ENCODE measurements at regions not wholly inside any gene's neighbourhood (a gene's known extent, or its start where the extent isn't known, plus 50 kb on each side); places are given as distances from the start of the nearest gene placed in this dataset.

DNA sequence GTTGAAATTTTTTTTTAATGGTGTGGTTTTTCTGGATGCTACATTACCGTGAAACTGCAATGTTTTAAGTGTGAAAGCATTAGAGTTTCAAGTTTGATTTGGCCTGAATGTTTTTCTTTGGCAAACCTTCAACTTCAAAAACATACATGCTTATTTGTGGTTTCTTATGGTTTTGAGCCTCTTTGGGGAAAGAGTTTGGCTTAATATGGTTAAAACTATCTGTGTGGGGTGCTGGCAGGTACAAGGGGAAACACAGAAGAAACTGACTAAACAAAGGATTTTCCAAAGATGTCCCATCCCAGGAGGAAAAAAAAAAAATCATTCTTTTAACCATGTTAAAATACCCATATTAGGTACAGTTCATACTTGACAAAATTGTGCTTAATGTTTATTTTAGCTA lies 121.1 kb downstream of the HGF start:
- no peak for DNase-seq

DNA sequence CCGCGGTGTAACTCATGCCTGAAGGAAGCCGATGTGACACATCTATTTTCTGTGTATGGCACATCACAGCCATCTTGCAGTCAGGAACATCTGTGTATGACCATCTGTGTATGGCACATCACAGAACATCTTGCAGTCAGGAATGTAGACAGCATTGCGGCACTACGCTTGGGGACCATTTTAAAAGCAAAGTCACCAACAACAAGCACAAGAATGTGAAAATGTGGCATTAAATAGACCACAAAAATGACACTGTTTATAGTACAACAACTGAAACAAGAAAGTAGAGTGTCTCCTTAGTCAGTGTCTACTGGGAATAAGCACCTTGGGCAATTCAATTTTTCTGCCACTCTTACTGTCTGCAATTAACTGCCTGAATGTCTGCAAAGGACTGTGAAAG lies 124.4 kb downstream of the HGF start:
- no peak for DNase-seq

DNA sequence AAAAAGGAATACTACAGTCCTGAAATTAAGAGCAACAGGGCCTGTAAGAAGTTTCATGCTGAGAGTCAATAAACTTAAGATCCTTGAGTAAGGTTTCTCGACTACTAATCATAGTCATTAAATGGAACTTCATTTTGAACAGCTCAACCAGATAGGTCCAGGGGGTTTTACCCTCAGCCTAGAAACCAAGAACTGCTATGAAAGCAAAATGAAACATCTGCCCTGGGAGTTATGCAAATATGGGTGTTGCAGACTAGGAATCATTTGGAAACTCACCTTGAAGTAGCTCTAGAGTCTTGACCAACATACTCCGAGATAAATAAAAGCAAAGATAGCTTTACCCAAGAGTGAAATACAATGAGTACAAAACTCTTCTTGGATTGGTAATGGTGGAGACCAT lies 128.0 kb downstream of the HGF start:
- DNase-seq: no peak

DNA sequence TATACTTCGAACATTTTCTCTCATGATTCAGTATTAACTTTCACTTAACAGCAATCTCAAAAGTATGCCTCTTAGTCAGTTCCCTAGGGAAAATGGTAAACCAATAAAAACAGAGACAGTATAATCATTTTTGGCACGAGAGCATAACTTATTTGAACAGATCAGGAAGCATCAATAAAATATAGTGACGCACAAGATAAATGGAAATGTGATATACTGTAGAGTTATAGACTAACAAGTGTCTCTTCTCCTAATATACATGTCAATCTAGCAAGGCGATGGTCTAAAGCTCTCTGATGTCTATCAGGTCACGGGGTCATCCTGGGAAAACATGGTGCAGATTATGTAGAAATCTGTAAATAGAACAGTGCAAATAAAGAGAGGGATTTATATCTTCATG lies 131.6 kb downstream of the HGF start:
- peak; percentile 79 for DNase-seq

- DNase-seq: no peak
Measured at GRCh38 chr7:81637534-81637933, 132.3 kb downstream of the HGF start.

- DNase-seq: peak; percentile 32
Measured at GRCh38 chr7:81632418-81632817, 137.4 kb downstream of the HGF start.

DNA sequence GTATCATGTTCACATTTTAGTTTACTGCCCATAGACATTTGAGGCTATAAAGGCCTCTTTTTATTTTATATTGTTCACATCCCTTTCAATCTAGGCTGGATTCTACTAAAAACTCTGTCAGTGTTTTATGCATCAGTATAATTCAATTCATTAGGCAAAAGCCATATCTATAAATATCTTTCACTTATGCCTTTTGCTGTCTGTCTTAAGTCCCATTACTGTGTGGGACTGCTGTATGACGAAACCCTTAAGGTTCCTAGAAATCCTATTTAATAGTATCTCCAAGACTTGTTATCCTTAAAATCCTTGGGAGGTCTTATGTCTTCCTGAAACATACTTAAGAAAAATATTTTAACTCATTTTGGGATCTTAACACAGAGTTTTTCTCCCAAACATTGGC lies 139.2 kb downstream of the HGF start:
- no peak for DNase-seq

- DNase-seq: no peak
Measured at GRCh38 chr7:81629702-81630101, 140.1 kb downstream of the HGF start.

- no peak for DNase-seq
Measured at GRCh38 chr7:81628951-81629350, 140.9 kb downstream of the HGF start.

DNA sequence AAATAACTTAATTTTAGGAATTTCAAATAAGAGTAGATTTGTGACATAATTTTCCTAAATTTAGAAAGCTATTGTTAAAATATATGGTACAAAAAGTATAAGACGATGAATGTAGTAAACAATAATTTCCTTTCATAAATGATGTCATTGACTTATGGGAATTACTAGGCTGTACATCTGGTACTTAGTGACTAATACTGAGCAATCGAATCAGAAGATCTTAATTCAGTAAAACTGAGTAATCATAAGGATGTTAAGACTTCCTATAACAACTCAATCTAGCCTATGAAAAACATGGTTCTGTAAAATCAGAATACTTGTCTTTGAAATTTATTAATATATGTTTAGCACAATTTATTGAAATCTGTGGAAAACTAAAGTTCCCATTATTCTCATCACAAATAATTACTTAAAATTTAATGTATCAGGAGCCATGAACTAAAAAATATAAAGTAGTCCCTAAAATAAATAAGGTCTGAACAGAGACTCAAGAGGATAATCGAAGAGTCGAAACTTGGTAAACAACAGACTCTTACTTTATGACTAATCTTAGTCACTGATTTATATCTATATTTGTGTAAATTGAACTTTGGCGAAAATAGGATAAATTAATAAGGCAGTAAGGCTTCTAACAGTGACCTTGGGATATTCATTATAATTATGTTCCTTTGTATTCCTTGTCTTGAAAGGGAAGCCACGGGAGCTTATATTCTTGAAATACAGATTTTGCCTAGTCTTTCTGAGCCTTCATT lies 142.1 kb downstream of the HGF start:
- DNase-seq: peak; percentile 96

DNA sequence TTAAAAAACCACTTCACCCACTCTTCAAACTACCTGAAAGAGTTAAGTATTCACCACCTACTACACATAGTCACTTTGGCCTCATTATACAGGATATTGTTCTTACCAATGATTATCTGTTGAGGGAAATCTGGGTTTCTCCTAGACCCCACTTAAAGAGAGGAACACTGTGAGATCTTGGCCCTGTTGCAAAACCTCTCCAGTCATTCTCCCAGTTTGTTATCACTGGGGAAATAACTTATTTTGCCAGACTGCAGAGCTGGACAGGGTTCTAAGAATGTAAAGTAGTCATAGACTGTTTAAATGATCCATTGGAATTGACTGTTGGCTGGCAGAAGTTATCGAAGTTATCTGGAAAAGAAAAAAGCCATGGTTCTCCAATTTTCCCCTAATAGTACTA lies 143.8 kb downstream of the HGF start:
- DNase-seq: peak; percentile 41

GRCh38 chr7:81624650-81625631 lies 144.9 kb downstream of the HGF start:
- no peak for DNase-seq

- DNase-seq: no peak
Measured at GRCh38 chr7:81624021-81624592, 145.7 kb downstream of the HGF start.

DNA sequence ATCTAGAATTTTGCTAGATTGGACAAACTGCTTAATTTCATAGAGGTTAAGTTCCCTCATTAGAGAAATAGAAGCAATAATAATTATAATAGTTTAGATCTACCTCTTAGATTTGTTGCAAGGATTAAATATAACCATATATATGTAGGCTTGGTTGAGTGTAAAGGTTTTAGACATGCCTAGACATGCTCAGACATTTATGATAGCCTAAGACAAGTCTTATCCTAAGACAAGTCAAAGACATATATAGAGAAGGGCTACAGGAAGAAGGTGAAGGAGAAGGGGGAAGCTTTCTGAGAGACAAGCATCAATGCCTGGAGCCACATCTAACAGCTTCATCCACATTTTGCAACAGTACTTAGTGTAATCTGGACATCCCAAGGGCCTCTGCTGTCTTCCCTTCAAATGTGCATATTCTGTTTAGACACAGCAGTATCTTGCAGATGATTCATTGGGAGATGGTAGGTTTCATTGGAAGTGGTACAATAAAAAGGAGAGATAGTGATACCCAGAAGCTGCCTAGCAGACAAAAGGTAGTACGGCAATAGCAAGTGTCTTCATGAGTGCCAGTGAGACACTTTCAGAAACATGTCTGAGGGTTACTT lies 146.5 kb downstream of the HGF start:
- no peak for DNase-seq

GRCh38 chr7:81621893-81622292 lies 148.0 kb downstream of the HGF start:
- no peak for DNase-seq

GRCh38 chr7:81618396-81619014 lies 151.3 kb downstream of the HGF start:
- DNase-seq: peak; percentile 93

DNA sequence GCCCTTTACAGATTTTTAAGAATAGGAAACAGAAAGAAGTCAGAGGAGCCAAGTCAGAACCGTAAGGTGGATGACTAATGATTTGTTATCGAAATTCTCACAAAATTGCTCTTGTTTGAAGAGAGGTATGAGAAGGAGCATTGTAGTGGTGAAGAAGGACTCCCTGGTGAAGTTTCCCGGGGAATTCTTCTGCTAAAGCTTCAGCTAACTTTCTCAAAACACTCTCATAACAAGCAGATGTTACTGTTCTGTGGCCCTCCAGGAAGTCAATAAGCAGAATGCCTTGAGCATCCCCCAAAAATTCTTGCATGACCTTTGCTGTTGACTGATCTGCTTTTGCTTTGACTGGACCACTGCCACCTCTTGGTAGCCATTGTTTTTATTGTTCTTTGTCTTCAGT lies 152.9 kb downstream of the HGF start:
- no peak for DNase-seq

GRCh38 chr7:81611805-81612204 lies 158.0 kb downstream of the HGF start:
- DNase-seq: no peak

DNA sequence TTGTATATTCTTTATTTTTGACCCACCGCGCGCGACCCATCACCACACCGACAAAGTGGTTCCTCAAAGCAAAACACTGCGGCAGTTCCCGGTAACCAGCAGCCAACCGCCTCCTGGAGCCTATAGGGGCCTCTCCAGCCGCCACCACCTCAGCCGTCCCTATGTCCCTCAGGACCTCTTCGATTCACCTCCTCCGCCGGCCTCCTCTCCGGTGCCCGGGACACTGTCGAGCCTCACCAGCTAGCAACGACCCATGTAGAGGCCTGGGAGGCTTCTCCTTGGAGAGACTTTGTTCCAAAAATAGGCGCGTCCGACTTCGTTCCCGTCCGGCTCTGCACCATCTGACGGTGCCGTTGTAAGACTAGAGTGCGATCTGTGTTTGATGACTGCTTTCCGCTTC lies 158.8 kb downstream of the HGF start:
- DNase-seq: no peak

DNA sequence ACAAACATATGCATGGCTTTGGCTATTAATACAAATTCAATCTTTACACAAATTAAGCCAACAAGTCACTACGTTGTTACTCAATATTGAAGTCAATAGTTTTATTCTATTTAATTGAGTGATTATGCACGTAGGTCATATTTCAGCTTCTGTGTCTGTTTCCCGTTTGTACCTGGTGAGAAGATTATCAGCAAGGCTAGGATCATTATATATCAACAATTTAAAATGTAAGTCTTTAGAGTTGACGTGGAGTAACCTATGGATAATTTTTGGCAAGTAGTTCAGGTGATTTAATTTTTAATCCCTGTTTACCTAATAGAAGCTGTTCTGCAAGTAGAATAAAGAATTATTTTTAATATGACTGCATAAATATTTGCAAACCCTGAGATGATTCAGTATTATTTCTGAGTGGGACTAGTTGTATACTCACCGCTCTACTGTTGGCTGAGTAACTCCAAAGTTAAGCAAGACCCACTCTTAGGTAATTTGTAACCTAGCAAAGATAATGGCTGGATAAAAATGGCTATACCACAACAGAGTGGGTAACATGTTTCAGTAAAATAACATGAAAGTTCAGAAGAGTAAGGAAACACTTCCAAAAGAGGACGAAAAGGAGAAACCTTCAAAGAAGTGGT lies 161.0 kb downstream of the HGF start:
- DNase-seq: peak; percentile 51

GRCh38 chr7:81607987-81608386 lies 161.9 kb downstream of the HGF start:
- no peak for DNase-seq

Measured in HCEC 1CT (cell line).